GM03348 (cell line): ENCODE measurements at regions not wholly inside any gene's neighbourhood (a gene's known extent, or its start where the extent isn't known, plus 50 kb on each side); places are given as distances from the start of the nearest gene placed in this dataset.

Experiments
- DNase-seq: peaks from one replicate; pipeline ENCODE4 v3.0.0; 2012; ENCODE audit warnings: low spot score

- DNase-seq, result no peak
These were observed 191.8 kb downstream of the MELK start for GRCh38 chr9:36764364-36765076.

- DNase-seq, result no peak
These were observed 192.3 kb downstream of the MELK start for GRCh38 chr9:36765077-36765390.

- DNase-seq, result peak; percentile 61
These were observed 193.0 kb downstream of the MELK start for GRCh38 chr9:36765468-36766341.

- no peak for DNase-seq
These were observed 196.0 kb downstream of the MELK start for GRCh38 chr9:36768677-36769076.

GRCh38 chr9:36770025-36770424, 197.3 kb downstream of the MELK start:
- no peak for DNase-seq

GRCh38 chr9:36772449-36773403, 200.0 kb downstream of the MELK start:
- DNase-seq, result no peak

GRCh38 chr9:36778682-36779081, 206.0 kb downstream of the MELK start:
- no peak for DNase-seq

- no peak for DNase-seq
These were observed 206.9 kb downstream of the MELK start for GRCh38 chr9:36779582-36779981.

GRCh38 chr9:36780186-36780585, 207.5 kb downstream of the MELK start:
- no peak for DNase-seq

GRCh38 chr9:36781533-36781932, 208.8 kb downstream of the MELK start:
- DNase-seq, result no peak
